Activated T-helper 2 cell treated with anti-CD3 and anti-CD28 coated beads, Interferon-gamma antibody, Interleukin-2, Interleukin-4, amounts not matched to agents 10 μg/mL and 5 μg/mL and 100 μg/mL, durations not matched to agents 14 hours and 24 hours and 36 hours (primary cell): ENCODE measurements at regions not wholly inside any gene's neighbourhood (a gene's known extent, or its start where the extent isn't known, plus 50 kb on each side); places are given as distances from the start of the nearest gene placed in this dataset.

ENCODE experiments used
- DNase-seq: peaks from one replicate; pipeline ENCODE4 v3.0.0; 2021; ENCODE audit warnings: low spot score
- H3K27ac Mint-ChIP-seq: one replicate; pipeline ENCODE4 v1.8.0; 2021; ENCODE audit warnings: mixed read lengths
- H3K27me3 Mint-ChIP-seq: one replicate; pipeline ENCODE4 v1.8.0; 2021; ENCODE audit warnings: low read depth, mixed read lengths
- H3K36me3 Mint-ChIP-seq: one replicate; pipeline ENCODE4 v1.8.0; 2021; ENCODE audit warnings: low read depth, mixed read lengths
- H3K4me1 Mint-ChIP-seq: one replicate; pipeline ENCODE4 v1.8.0; 2021; ENCODE audit warnings: low read depth, mixed read lengths
- H3K4me3 Mint-ChIP-seq: one replicate; pipeline ENCODE4 v1.8.0; 2021; ENCODE audit warnings: low read depth, mild to moderate bottlenecking, moderate library complexity, mixed read lengths
- H3K9me3 Mint-ChIP-seq: one replicate; pipeline ENCODE4 v1.8.0; 2021; ENCODE audit warnings: mixed read lengths
- intact Hi-C: fragments of 100-400 bp; cut with micrococcal nuclease; formaldehyde crosslinking; loops from one replicate; pipeline ENCODE4 v1.15.1; 2023

DNA sequence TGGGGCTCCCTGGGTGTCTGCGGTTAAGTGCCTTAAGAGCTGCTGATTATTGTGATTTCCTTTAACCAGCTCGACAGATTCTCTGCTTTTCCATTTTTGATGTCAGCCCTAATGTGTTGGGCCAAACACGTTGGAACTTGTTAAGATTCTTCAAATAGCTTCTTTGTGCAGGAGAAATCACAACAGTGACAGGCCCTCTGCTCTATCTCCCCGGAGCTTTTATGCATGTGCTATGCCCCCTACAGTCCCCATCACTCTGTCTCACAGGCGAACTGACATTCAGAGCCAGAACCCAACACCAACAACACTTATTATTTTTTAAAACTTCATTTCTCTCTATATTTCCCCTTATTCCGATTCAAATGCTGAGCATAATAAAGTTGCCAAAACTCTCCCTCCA lies 371.7 kb upstream of the CELF4 start:
- H3K27ac Mint-ChIP-seq = no peak overlapping the region
- H3K4me3 Mint-ChIP-seq = no peak overlapping the region
- no peaks in the 10 kb centered on the region for H3K36me3 Mint-ChIP-seq
- intact Hi-C loops = no loop called here
- H3K4me1 Mint-ChIP-seq = no peaks in the 10 kb centered on the region
- no peak for DNase-seq
- no peaks in the 10 kb centered on the region for H3K27me3 Mint-ChIP-seq
- H3K9me3 Mint-ChIP-seq = peaks cover 4% of the 10 kb centered on the region

DNA sequence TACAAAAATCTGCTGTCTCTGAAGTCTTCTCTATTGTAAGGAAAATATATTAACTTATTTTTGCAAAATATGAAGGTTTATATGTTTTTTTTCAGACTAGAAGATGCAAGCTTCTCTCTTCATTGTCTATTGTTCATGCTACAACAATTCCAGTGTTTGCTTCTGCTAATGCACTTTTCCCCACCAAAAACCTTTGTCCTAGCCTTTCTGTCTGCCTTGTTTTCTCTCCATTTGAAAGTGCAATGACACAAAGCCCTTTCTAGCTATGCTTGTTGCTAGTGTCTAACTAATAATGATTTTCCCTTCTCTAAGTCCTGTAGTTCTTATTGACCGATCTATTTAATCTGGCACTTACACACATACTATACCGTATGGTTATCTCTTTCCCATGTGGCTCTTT lies 369.5 kb upstream of the CELF4 start:
- intact Hi-C loops = no loop called here
- peaks cover 7% of the 10 kb centered on the region for H3K9me3 Mint-ChIP-seq
- no peaks in the 10 kb centered on the region for H3K36me3 Mint-ChIP-seq
- H3K4me3 Mint-ChIP-seq = no peak overlapping the region
- H3K4me1 Mint-ChIP-seq = no peaks in the 10 kb centered on the region
- H3K27ac Mint-ChIP-seq = no peak overlapping the region
- no peak for DNase-seq
- no peaks in the 10 kb centered on the region for H3K27me3 Mint-ChIP-seq

DNA sequence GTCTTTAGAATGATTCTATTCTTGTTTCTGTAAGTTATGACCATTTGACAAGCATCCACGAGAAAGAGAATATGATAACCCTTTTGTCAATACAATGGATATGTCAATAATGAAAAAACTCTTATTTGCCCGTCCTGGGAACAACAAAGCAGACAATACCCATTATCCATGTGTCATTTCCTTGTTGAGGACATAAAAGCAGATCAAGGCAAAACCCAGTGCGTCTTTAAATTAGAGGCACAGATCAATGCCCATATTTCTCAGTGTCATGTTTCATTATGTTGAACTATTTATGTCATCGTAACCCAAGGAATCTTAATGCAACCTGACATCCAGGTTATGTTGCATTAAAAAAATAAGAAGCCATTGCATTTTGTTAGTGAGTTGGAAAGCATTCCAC lies 365.0 kb upstream of the CELF4 start:
- no peaks in the 10 kb centered on the region for H3K4me1 Mint-ChIP-seq
- no peak overlapping the region for H3K4me3 Mint-ChIP-seq
- no peak overlapping the region for H3K27ac Mint-ChIP-seq
- H3K36me3 Mint-ChIP-seq = no peaks in the 10 kb centered on the region
- no peak for DNase-seq
- H3K27me3 Mint-ChIP-seq = no peaks in the 10 kb centered on the region
- H3K9me3 Mint-ChIP-seq = peaks cover 11% of the 10 kb centered on the region
- intact Hi-C loops = no loop called here

GRCh38 chr18:37922162-37922561 lies 356.6 kb upstream of the CELF4 start:
- no peaks in the 10 kb centered on the region for H3K27me3 Mint-ChIP-seq
- H3K36me3 Mint-ChIP-seq = no peaks in the 10 kb centered on the region
- intact Hi-C loops = no loop called here
- DNase-seq = no peak
- no peak overlapping the region for H3K4me3 Mint-ChIP-seq
- no peaks in the 10 kb centered on the region for H3K4me1 Mint-ChIP-seq
- H3K9me3 Mint-ChIP-seq = peaks cover 3% of the 10 kb centered on the region
- H3K27ac Mint-ChIP-seq = no peak overlapping the region

DNA sequence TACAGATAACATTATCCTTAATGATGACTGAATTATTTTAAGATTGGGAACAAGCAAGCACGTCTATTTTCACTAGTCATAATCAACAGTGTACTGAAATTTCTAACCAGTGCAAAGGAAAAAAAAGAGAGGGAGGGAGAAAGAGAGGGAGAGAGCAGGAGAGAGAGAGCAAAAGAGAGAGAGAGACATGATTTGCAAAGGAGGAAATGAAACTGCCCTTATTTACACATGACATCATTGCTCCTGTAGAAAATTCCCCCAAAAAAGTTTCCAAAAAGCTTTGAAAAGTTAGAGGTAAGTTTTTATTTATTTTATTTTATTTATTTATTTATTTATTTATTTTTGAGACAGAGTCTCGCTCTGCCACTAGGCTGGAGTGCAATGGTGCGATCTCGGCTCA lies 355.3 kb upstream of the CELF4 start:
- H3K27ac Mint-ChIP-seq = no peak overlapping the region
- peaks cover 3% of the 10 kb centered on the region for H3K9me3 Mint-ChIP-seq
- DNase-seq = no peak
- intact Hi-C loops = no loop called here
- no peaks in the 10 kb centered on the region for H3K36me3 Mint-ChIP-seq
- H3K4me1 Mint-ChIP-seq = no peaks in the 10 kb centered on the region
- no peak overlapping the region for H3K4me3 Mint-ChIP-seq
- H3K27me3 Mint-ChIP-seq = no peaks in the 10 kb centered on the region

DNA sequence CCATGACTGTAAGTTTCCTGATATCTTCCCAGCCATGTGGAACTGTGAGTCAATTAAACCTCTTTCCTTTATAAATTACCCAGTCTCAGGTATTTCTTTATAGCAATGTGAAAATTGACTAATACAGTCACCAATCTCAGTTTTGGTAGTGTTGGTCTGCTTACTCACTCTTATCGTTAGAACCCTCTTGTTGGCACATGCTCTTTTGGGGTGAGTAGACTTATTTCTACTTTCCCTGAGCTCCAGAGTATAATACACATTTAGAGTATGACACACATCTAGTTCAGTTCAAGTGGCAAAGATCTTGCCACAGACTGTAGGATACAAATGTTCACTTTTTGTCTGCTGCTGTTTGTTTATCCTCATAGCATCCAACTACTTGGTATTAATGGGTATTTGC lies 347.5 kb upstream of the CELF4 start:
- Mint-ChIP-seq H3K27me3 (no peaks in the 10 kb centered on the region), H3K36me3 (no peaks in the 10 kb centered on the region), H3K27ac (no peak overlapping the region), H3K4me3 (no peak overlapping the region), H3K9me3 (no peaks in the 10 kb centered on the region), H3K4me1 (no peaks in the 10 kb centered on the region)
- intact Hi-C loops = no loop called here
- no peak for DNase-seq

DNA sequence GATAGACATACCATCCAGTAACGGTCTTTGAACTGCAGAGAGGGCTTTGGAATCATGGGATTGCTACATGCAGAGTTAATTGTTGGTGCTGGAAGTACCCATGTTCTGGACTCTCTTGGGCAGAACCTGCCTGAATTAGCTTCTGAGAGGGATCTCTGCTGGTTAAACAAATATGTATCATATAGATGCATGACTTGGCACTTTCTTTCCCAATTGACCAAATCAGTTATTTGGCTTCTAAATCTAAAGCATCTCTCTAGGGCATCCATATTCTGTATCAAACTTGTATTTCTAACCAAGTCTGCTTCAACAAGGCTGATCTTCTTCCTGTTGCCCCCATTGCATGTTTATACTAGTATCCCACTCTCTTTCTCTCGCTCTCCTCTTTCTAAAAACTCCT lies 336.7 kb upstream of the CELF4 start:
- no peaks in the 10 kb centered on the region for H3K4me1 Mint-ChIP-seq
- H3K27ac Mint-ChIP-seq = no peak overlapping the region
- H3K36me3 Mint-ChIP-seq = no peaks in the 10 kb centered on the region
- H3K27me3 Mint-ChIP-seq = no peaks in the 10 kb centered on the region
- no peak overlapping the region for H3K4me3 Mint-ChIP-seq
- H3K9me3 Mint-ChIP-seq = no peaks in the 10 kb centered on the region
- intact Hi-C loops = no loop called here
- DNase-seq = no peak

DNA sequence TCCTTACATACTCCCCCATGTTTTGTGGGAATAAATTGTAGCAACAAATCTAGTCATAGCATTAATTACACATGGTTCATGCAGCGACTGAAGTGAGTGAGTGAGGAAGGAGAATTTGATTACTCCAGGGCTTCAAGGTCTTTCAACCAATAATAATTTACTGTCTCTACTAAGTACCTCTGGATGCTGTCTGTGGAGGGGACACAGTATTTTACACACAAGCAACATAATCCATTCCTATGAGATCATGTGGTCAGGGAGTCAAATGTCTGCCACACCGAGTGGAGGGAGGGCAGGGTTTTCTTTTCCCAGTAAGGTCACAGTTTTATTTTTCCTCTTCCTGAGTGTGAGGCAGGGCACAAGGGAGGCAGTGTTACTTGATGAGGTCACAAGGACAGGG lies 334.7 kb upstream of the CELF4 start:
- Mint-ChIP-seq H3K4me3 (no peak overlapping the region), H3K4me1 (no peaks in the 10 kb centered on the region), H3K36me3 (no peaks in the 10 kb centered on the region), H3K27me3 (no peaks in the 10 kb centered on the region), H3K27ac (no peak overlapping the region), H3K9me3 (no peaks in the 10 kb centered on the region)
- no peak for DNase-seq
- intact Hi-C loops = no loop called here

DNA sequence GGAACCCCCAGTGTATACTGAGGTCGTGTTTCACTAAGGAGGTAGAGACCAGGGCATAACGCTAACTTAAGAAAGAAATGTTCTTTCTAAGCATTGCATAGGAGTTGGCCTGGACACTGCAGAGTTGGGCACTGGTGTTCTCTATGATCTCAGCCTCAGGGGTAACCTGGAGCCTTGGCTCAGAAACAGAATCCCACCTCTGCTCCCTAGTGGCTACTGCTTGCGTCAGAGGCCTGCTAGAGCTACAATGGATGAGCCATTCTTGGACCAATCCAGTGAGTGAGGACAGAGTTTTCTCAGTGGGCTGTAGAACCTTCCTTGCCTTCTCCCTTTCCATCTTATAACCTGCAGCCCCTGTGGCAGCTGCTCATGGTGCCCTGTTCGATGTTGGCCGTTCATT lies 324.4 kb upstream of the CELF4 start:
- H3K27ac Mint-ChIP-seq = no peak overlapping the region
- no peak for DNase-seq
- H3K4me3 Mint-ChIP-seq = no peak overlapping the region
- no peaks in the 10 kb centered on the region for H3K4me1 Mint-ChIP-seq
- H3K9me3 Mint-ChIP-seq = no peaks in the 10 kb centered on the region
- no peaks in the 10 kb centered on the region for H3K27me3 Mint-ChIP-seq
- H3K36me3 Mint-ChIP-seq = no peaks in the 10 kb centered on the region
- intact Hi-C loops = no loop called here

DNA sequence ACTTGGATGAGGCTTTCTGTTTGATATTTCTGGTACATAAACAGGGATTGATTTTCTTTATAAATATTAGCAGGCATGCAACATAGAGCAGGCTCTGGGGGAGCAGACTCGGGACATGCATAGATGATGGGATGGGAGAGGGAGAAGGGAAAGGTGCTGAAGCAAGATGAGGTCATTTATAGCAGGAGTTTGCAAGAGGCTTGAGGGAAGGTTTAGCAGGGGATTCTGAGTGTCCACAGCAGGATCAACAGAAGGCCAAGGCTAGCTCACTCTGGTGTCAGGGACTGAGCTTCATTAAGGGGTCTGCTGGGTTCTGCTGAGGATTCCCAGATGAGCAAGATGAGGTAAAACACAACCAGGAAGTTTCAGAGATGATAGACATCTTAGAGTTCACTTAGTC lies 309.1 kb upstream of the CELF4 start:
- Mint-ChIP-seq H3K4me1 (no peaks in the 10 kb centered on the region), H3K27me3 (no peaks in the 10 kb centered on the region), H3K27ac (no peak overlapping the region), H3K4me3 (no peak overlapping the region), H3K9me3 (peaks cover 4% of the 10 kb centered on the region), H3K36me3 (no peaks in the 10 kb centered on the region)
- intact Hi-C loops = no loop called here
- no peak for DNase-seq

GRCh38 chr18:37873416-37873815 lies 307.8 kb upstream of the CELF4 start:
- H3K27ac Mint-ChIP-seq = no peak overlapping the region
- no peaks in the 10 kb centered on the region for H3K36me3 Mint-ChIP-seq
- no peak overlapping the region for H3K4me3 Mint-ChIP-seq
- H3K9me3 Mint-ChIP-seq = peaks cover 4% of the 10 kb centered on the region
- H3K4me1 Mint-ChIP-seq = no peaks in the 10 kb centered on the region
- DNase-seq = no peak
- intact Hi-C loops = no loop called here
- no peaks in the 10 kb centered on the region for H3K27me3 Mint-ChIP-seq

GRCh38 chr18:37872562-37872961 lies 307.0 kb upstream of the CELF4 start:
- DNase-seq = no peak
- intact Hi-C loops = no loop called here
- Mint-ChIP-seq H3K9me3 (peaks cover 4% of the 10 kb centered on the region), H3K4me1 (no peaks in the 10 kb centered on the region), H3K36me3 (no peaks in the 10 kb centered on the region), H3K27ac (no peak overlapping the region), H3K27me3 (no peaks in the 10 kb centered on the region), H3K4me3 (no peak overlapping the region)

GRCh38 chr18:37871561-37871960 lies 306.0 kb upstream of the CELF4 start:
- H3K4me3 Mint-ChIP-seq = no peak overlapping the region
- H3K4me1 Mint-ChIP-seq = no peaks in the 10 kb centered on the region
- no peaks in the 10 kb centered on the region for H3K27me3 Mint-ChIP-seq
- intact Hi-C loops = no loop called here
- no peak overlapping the region for H3K27ac Mint-ChIP-seq
- no peaks in the 10 kb centered on the region for H3K36me3 Mint-ChIP-seq
- peaks cover 4% of the 10 kb centered on the region for H3K9me3 Mint-ChIP-seq
- DNase-seq = no peak

DNA sequence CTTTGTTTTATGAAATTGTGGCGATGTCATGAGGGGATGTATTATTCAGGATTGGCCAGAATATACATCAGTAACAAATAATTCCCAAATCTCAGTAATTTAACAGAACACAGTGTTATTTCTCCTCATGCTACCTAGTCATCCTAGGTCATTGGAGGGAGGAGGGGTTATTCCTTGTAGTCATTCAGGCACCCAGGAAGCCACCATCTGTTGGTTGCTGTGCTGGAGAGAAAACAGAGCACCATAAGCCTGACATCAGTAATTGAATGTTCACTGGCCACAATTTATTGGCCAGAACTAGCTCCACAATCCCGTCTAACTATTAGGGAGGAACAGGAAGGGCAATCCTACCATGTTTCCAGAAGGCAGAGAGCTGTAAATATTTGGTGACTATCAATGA lies 303.5 kb upstream of the CELF4 start:
- H3K4me1 Mint-ChIP-seq = no peaks in the 10 kb centered on the region
- no peaks in the 10 kb centered on the region for H3K36me3 Mint-ChIP-seq
- H3K4me3 Mint-ChIP-seq = no peak overlapping the region
- no peak for DNase-seq
- no peak overlapping the region for H3K27ac Mint-ChIP-seq
- H3K27me3 Mint-ChIP-seq = no peaks in the 10 kb centered on the region
- H3K9me3 Mint-ChIP-seq = no peaks in the 10 kb centered on the region
- intact Hi-C loops = no loop called here
